Uterus (tissue), 3 donors: ENCODE measurements at regions not wholly inside any gene's neighbourhood (a gene's known extent, or its start where the extent isn't known, plus 50 kb on each side); places are given as distances from the start of the nearest gene placed in this dataset.
"Not testable (repeated sequence)": the region's sequence is repeated elsewhere in the genome, so short reads cannot be mapped to it uniquely, and the experiment has no call there.

Experiments
- DNase-seq, 2 donors: peaks; one replicate each; pipeline ENCODE4 v3.0.0-alpha.2; 2019 to 2020
- H3K27ac ChIP-seq, 2 donors: fragments of 200-600 bp; sonication (generic); 1 replicate in 1 of 2; 2 replicates in 1 of 2; pipeline ENCODE4 v1.5.1; 2016 to 2018
- H3K27me3 ChIP-seq, 2 donors: fragments of 200-600 bp; sonication (generic); one replicate each; pipeline ENCODE4 v1.5.1; 2018 to 2019; ENCODE audit warnings: control low read depth in 1 of 2
- H3K36me3 ChIP-seq, 2 donors: fragments of 200-600 bp; sonication (generic); one replicate each; pipeline ENCODE4 v1.5.1; 2019; ENCODE audit warnings: control low read depth in 1 of 2
- H3K4me1 ChIP-seq, 2 donors: fragments of 200-600 bp; sonication (generic); one replicate each; pipeline ENCODE4 v1.5.1; 2018 to 2019; ENCODE audit warnings: control low read depth in 1 of 2
- H3K4me3 ChIP-seq, 2 donors: fragments of 200-600 bp; sonication (generic); 1 replicate in 1 of 2; 2 replicates in 1 of 2; pipeline ENCODE4 v1.5.1; 2018 to 2019; ENCODE audit warnings: mild to moderate bottlenecking in 1 of 2
- H3K9me3 ChIP-seq, 2 donors: fragments of 200-600 bp; sonication (generic); one replicate each; pipeline ENCODE4 v1.5.1; 2019; ENCODE audit warnings: control low read depth in 1 of 2
- POLR2A ChIP-seq, 2 donors: fragments of 450-650 bp; IDR thresholded peaks; one replicate each; pipeline ENCODE4 v1.6.1; 2016; ENCODE audit warnings: antibody characterized with exemption in 2 of 2, mild to moderate bottlenecking in 1 of 2, moderate library complexity in 1 of 2
- intact Hi-C: fragments of 100-400 bp; cut with DNase I; formaldehyde crosslinking; loops from one replicate; pipeline ENCODE4 v1.15.1; 2023; ENCODE audit warnings: low total_unique reads
- TF ChIP-seq, protein P1 (sequence below), 4 experiments: fragments of 200-600 bp in 2 of 4; fragments of 450-650 bp in 2 of 4; sonication (generic) in 2 of 4; IDR thresholded peaks; one replicate each; pipeline ENCODE4 v1.5.1; 2016 to 2019; ENCODE audit warnings: antibody characterized with exemption in 4 of 4, mild to moderate bottlenecking in 2 of 4, moderate library complexity in 1 of 4
- donor health status: DM: yes; HTN: yes; CAD: no.

DNA sequence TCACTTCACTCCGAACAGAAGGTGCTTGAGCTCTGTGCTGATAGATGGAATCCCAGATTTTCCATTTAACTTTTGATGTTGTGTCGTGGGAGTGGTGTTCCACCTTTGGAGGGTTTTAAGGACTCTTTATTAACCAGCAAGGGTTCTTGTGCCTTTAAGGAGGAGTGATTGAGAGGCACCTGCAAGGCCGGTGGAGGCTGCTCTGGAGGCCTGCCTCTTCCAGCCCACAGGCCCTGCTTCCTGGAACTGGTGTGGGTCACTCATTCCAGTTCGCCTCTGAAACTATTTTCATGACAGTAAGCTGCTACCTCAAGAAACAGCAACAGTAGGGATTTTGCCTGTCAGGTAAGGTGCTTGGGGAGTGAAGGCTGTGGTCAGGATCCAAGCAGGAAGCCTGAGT is 58.8 kb upstream of the APCDD1L start:
- intact Hi-C loops: no loop called here
- DNase-seq: no peak
- TF ChIP-seq, protein P1, sequence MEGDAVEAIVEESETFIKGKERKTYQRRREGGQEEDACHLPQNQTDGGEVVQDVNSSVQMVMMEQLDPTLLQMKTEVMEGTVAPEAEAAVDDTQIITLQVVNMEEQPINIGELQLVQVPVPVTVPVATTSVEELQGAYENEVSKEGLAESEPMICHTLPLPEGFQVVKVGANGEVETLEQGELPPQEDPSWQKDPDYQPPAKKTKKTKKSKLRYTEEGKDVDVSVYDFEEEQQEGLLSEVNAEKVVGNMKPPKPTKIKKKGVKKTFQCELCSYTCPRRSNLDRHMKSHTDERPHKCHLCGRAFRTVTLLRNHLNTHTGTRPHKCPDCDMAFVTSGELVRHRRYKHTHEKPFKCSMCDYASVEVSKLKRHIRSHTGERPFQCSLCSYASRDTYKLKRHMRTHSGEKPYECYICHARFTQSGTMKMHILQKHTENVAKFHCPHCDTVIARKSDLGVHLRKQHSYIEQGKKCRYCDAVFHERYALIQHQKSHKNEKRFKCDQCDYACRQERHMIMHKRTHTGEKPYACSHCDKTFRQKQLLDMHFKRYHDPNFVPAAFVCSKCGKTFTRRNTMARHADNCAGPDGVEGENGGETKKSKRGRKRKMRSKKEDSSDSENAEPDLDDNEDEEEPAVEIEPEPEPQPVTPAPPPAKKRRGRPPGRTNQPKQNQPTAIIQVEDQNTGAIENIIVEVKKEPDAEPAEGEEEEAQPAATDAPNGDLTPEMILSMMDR (IDR thresholded peaks at IDR 0.05): no peak
- no peak for TF ChIP-seq POLR2A (IDR thresholded peaks at IDR 0.05)
- Histone ChIP-seq H3K4me1 (peaks cover 0 to 5% of the 10 kb centered on the region in 2 donors), H3K27ac (no peak overlapping the region), H3K36me3 (no peaks in the 10 kb centered on the region), H3K27me3 (no peaks in the 10 kb centered on the region), H3K9me3 (no peaks in the 10 kb centered on the region), H3K4me3 (no peak overlapping the region)

DNA sequence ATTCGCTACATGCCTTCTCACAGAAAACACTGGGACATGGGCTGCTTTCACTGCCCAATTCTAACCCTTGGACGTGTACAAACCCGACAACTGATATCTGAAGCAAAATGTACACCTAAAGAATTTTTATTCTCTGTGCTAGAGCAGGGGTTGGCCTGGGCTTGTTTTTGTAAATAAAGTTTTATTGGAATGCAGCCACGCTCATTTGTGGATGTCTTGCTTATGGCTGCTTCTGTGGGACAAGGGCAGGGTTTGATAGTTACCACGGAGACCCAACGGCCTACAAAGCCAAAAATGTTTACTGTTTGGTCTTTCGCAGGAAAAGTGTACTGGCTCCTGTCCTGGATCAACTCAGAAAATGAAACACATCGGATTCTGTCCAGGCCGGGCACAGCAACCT is 58.1 kb upstream of the APCDD1L start:
- H3K4me3 ChIP-seq: no peak overlapping the region
- no peak overlapping the region for H3K27ac ChIP-seq
- H3K27me3 ChIP-seq: no peaks in the 10 kb centered on the region
- no peak for DNase-seq
- TF ChIP-seq, protein P1 (IDR thresholded peaks at IDR 0.05): no peak
- TF ChIP-seq POLR2A (IDR thresholded peaks at IDR 0.05): no peak
- H3K4me1 ChIP-seq: peaks cover 0 to 11% of the 10 kb centered on the region in 2 donors
- no peaks in the 10 kb centered on the region for H3K9me3 ChIP-seq
- intact Hi-C loops: no loop called here
- no peaks in the 10 kb centered on the region for H3K36me3 ChIP-seq

DNA sequence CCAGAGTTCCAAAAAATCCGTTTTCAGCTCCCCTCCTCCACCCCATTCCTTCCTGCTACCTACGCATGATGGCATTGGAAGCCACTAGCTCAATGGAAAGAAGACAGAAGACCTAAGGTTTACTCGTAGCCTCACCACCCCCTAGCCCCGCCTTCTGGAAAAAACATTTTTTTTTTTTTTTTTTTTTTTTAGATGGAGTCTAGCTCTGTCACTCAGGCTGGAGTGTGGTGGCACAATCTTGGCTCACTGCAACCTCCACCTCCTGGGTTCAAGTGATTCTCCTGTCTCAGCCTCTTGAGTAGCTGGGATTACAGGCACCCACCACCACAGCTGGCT is 57.2 kb upstream of the APCDD1L start:
- DNase-seq, H3K4me3 ChIP-seq, intact Hi-C loops, H3K9me3 ChIP-seq, H3K27me3 ChIP-seq, H3K36me3 ChIP-seq: not testable (repeated sequence)
- Histone ChIP-seq H3K27ac (peak overlapping the region; percentile 25 to 79), H3K4me1 (peaks cover 0 to 19% of the 10 kb centered on the region in 2 donors)

DNA sequence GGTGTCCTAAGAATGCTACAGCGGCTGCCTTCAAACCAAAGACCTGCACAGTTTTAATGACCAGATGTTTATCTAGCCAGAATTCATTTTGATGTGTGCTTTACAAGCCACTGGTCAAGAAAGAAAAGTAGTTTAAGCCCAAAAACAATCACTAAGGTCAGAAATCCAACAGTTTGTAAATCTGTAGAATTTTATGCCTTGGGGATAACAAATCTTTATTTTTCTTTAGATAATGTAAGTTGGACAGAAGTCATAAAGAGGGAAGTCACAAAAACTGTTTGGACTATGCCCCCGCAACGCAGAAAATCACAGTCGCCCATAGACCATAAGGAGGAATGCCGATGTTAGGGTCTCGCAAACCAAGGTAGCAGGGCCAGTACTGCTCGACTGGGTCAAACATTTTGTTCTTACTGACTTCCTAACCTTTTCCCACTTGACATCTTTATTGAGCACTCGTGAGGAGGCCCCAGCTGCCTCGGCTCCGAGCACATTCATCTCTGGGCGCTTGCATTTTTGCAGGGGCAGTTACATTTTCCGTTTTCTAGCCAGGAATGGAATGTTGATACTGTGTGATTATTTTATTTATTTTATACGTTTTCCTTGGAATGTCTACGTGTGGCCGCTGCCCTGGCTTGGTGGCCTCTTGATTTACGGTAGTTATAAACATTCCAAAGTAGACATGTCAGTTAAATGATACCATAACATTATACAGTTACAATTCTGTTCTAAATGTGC is 56.7 kb upstream of the APCDD1L start:
- peak; percentile 33 to 39 for DNase-seq

DNA sequence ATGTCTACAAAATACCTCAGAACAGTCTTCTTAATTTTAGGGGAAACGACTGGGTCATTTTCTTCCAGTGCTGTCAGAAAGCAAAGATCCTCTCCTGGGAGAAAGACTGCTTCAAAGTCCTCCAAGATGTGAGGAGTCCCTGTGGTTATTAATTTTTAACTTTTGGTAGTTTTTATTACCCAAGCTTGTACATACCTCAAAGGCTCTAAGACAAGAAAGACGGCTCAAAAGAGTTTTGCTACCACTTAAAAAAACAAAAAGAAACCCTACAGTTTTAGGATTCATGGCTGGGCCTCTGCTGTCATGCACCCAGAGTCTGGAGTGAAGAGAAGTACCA is 56.1 kb upstream of the APCDD1L start:
- peak overlapping the region; percentile 32 to 79 for H3K27ac ChIP-seq
- H3K27me3 ChIP-seq: no peaks in the 10 kb centered on the region
- no peak for TF ChIP-seq POLR2A (IDR thresholded peaks at IDR 0.05)
- TF ChIP-seq, protein P1 (IDR thresholded peaks at IDR 0.05): no peak
- no peaks in the 10 kb centered on the region for H3K36me3 ChIP-seq
- H3K4me3 ChIP-seq: no peak overlapping the region
- no peaks in the 10 kb centered on the region for H3K9me3 ChIP-seq
- peaks cover 0 to 19% of the 10 kb centered on the region in 2 donors for H3K4me1 ChIP-seq
- intact Hi-C loops: no loop called here
- DNase-seq: no peak

More for the DNA sequence above, 56.7 kb upstream of the APCDD1L start:
- Histone ChIP-seq H3K27ac (peak overlapping the region; percentile 25 to 79), H3K4me1 (peaks cover 0 to 19% of the 10 kb centered on the region in 2 donors), H3K4me3 (no peak overlapping the region), H3K27me3 (no peaks in the 10 kb centered on the region), H3K9me3 (no peaks in the 10 kb centered on the region), H3K36me3 (no peaks in the 10 kb centered on the region)
- no peak for TF ChIP-seq POLR2A (IDR thresholded peaks at IDR 0.05)
- TF ChIP-seq, protein P1 (IDR thresholded peaks at IDR 0.05): no peak
- intact Hi-C loops: no loop called here
